K562 (cell line): ENCODE measurements at regions not wholly inside any gene's neighbourhood (a gene's known extent, or its start where the extent isn't known, plus 50 kb on each side); places are given as distances from the start of the nearest gene placed in this dataset.

Source experiments
- EP400 ChIP-seq: fragments of 450-650 bp; IDR thresholded peaks from 2 replicates; pipeline ENCODE4 v1.6.1; 2017; ENCODE audit warnings: antibody characterized with exemption, mild to moderate bottlenecking, moderate library complexity
- GABPB2 ChIP-seq: fragments of 250-450 bp; sonication (Bioruptor Pico); conservative IDR thresholded peaks from 2 replicates; pipeline ENCODE4 v1.5.1; 2021; ENCODE audit warnings: mild to moderate bottlenecking
- JUND ChIP-seq, 2 experiments: IDR thresholded peaks; 2 replicates in 1 of 2; 3 replicates in 1 of 2; pipeline ENCODE4 v1.6.1; 2011; ENCODE audit warnings: borderline replicate concordance in 2 of 2, low read depth in 2 of 2, low read length in 2 of 2, improper control_type of control experiment in 1 of 2, missing biosample characterization in 1 of 2, missing genetic modification characterization in 1 of 2, missing genetic modification reagents in 1 of 2
- MTA2 ChIP-seq: fragments of 450-650 bp; IDR thresholded peaks from 2 replicates; pipeline ENCODE4 v1.6.1; 2016; ENCODE audit warnings: low read depth
- NCOA1 ChIP-seq: fragments of 450-650 bp; IDR thresholded peaks from 2 replicates; pipeline ENCODE4 v1.6.1; 2016; ENCODE audit warnings: low read depth
- NR2F6 ChIP-seq: fragments of 450-650 bp; formaldehyde crosslinking; IDR thresholded peaks from 2 replicates; pipeline ENCODE4 v1.4.0; 2020; ENCODE audit warnings: mild to moderate bottlenecking
- RAD21 ChIP-seq, 2 experiments: fragments of 250-450 bp in 1 of 2; fragments of 450-650 bp in 1 of 2; sonication (Bioruptor Pico) in 1 of 2; formaldehyde crosslinking in 1 of 2; IDR thresholded peaks in 1 of 2; conservative IDR thresholded peaks in 1 of 2; 2 replicates each; pipeline versions ENCODE4 v1.4.0 to v1.8.0; 2020 to 2022; ENCODE audit warnings: mild to moderate bottlenecking in 2 of 2, moderate library complexity in 1 of 2
- TF ChIP-seq, protein P1 (sequence below): fragments of 450-650 bp; conservative IDR thresholded peaks from 2 replicates; pipeline ENCODE4 v1.6.1; 2016; ENCODE audit warnings: missing genetic modification characterization, low read depth, mild to moderate bottlenecking, control low read depth, missing compliant biosample characterization
- TF ChIP-seq, protein P2 (sequence below), 2 experiments: IDR thresholded peaks; 2 replicates each; pipeline ENCODE4 v1.6.1; 2011; ENCODE audit warnings: borderline replicate concordance in 1 of 2, control low read depth in 1 of 2, low read depth in 1 of 2, low read length in 1 of 2, mild to moderate bottlenecking in 1 of 2, mixed read lengths in 1 of 2, moderate library complexity in 1 of 2; ENCODE audit not compliant: insufficient read depth in 1 of 2, insufficient read length in 1 of 2, poor library complexity in 1 of 2, severe bottlenecking in 1 of 2; ENCODE audit errors: extremely low read depth in 1 of 2
- TF ChIP-seq, protein P3 (sequence below): sonication (generic); formaldehyde crosslinking; IDR thresholded peaks from 2 replicates; pipeline ENCODE4 v1.9.0; 2022; ENCODE audit warnings: mild to moderate bottlenecking, missing genetic modification reagents
- TF ChIP-seq, protein P4 (sequence below): fragments of 450-650 bp; formaldehyde crosslinking; IDR thresholded peaks from 2 replicates; pipeline ENCODE4 v1.4.0; 2020; ENCODE audit warnings: mild to moderate bottlenecking, moderate library complexity
- TF ChIP-seq, protein P5 (sequence below), 2 experiments: fragments of 450-650 bp; formaldehyde crosslinking in 1 of 2; IDR thresholded peaks; 2 replicates each; pipeline versions ENCODE4 v1.4.0 to v1.6.1; 2014 to 2020; ENCODE audit warnings: mild to moderate bottlenecking in 2 of 2, borderline replicate concordance in 1 of 2, low read depth in 1 of 2

DNA sequence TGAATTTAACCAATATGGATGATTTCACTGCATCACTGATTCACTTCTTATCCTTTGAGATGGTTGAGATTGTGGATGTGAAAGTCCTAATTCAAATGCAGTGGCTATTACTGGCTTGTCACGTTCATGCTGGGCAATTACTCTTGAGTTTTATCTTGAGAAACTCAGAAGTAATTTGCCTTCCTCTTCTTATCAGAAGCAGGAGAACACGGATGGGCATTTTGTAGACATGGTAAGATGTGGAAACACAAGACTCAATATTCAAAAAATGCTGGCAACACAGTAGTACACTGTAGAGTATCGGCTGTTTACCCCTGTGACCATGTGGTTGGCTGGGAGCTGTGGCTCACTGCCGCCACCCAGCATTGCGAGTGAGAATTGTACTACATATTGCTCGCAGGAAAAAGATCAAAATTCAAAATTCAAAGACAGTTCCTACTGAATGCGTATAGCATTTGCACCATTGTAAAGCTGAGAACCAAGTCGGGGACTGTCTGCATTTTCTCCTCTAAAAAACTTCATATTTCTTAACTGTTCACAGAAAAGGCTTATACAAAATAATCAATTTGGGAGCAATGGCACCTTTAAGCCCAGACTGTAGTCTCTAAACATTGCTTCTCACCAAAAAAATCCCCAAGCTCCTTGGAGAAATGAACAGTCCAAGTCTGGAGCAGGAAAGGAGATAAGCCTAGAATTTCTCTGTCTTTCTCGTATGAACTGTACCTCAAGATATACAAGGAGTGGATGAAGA, 61.9 kb upstream of the ELOVL5 start (continued):
- TF ChIP-seq MTA2, result no peak
- TF ChIP-seq, protein P1, sequence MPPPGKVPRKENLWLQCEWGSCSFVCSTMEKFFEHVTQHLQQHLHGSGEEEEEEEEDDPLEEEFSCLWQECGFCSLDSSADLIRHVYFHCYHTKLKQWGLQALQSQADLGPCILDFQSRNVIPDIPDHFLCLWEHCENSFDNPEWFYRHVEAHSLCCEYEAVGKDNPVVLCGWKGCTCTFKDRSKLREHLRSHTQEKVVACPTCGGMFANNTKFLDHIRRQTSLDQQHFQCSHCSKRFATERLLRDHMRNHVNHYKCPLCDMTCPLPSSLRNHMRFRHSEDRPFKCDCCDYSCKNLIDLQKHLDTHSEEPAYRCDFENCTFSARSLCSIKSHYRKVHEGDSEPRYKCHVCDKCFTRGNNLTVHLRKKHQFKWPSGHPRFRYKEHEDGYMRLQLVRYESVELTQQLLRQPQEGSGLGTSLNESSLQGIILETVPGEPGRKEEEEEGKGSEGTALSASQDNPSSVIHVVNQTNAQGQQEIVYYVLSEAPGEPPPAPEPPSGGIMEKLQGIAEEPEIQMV (tag), result no peak
- TF ChIP-seq GABPB2 (CRISPR knock-in tag), result no peak
- TF ChIP-seq JUND (IDR thresholded peaks at IDR 0.05; ENCODE audit: borderline replicate concordance, low read depth, low read length), result peak; percentile 47
- TF ChIP-seq JUND (tag; IDR thresholded peaks at IDR 0.05; ENCODE audit: borderline replicate concordance, low read depth, low read length), result no peak
- TF ChIP-seq NCOA1, result no peak
- no peak for TF ChIP-seq NR2F6
- TF ChIP-seq, protein P2, sequence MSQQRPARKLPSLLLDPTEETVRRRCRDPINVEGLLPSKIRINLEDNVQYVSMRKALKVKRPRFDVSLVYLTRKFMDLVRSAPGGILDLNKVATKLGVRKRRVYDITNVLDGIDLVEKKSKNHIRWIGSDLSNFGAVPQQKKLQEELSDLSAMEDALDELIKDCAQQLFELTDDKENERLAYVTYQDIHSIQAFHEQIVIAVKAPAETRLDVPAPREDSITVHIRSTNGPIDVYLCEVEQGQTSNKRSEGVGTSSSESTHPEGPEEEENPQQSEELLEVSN (IDR thresholded peaks at IDR 0.05; ENCODE audit: borderline replicate concordance in 1 of 2, extremely low read depth in 1 of 2, insufficient read depth in 1 of 2, insufficient read length in 1 of 2, low read depth in 1 of 2, low read length in 1 of 2, poor library complexity in 1 of 2, severe bottlenecking in 1 of 2), result peak in 1 of 2 experiments; percentile 49
- TF ChIP-seq RAD21 (CRISPR knock-in tag; conservative IDR thresholded peaks at IDR 0.05 in 1 of 2, IDR thresholded peaks at IDR 0.05 in 1 of 2), result peak; percentile 87 to 96
- TF ChIP-seq, protein P3, sequence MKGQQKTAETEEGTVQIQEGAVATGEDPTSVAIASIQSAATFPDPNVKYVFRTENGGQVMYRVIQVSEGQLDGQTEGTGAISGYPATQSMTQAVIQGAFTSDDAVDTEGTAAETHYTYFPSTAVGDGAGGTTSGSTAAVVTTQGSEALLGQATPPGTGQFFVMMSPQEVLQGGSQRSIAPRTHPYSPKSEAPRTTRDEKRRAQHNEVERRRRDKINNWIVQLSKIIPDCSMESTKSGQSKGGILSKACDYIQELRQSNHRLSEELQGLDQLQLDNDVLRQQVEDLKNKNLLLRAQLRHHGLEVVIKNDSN (CRISPR knock-in tag), result peak; percentile 68
- TF ChIP-seq, protein P4, sequence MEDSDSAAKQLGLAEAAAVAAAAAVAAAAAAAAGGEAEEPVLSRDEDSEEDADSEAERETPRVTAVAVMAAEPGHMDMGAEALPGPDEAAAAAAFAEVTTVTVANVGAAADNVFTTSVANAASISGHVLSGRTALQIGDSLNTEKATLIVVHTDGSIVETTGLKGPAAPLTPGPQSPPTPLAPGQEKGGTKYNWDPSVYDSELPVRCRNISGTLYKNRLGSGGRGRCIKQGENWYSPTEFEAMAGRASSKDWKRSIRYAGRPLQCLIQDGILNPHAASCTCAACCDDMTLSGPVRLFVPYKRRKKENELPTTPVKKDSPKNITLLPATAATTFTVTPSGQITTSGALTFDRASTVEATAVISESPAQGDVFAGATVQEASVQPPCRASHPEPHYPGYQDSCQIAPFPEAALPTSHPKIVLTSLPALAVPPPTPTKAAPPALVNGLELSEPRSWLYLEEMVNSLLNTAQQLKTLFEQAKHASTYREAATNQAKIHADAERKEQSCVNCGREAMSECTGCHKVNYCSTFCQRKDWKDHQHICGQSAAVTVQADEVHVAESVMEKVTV, result peak; percentile 77
- TF ChIP-seq EP400, result peak; percentile 58
- TF ChIP-seq, protein P5, sequence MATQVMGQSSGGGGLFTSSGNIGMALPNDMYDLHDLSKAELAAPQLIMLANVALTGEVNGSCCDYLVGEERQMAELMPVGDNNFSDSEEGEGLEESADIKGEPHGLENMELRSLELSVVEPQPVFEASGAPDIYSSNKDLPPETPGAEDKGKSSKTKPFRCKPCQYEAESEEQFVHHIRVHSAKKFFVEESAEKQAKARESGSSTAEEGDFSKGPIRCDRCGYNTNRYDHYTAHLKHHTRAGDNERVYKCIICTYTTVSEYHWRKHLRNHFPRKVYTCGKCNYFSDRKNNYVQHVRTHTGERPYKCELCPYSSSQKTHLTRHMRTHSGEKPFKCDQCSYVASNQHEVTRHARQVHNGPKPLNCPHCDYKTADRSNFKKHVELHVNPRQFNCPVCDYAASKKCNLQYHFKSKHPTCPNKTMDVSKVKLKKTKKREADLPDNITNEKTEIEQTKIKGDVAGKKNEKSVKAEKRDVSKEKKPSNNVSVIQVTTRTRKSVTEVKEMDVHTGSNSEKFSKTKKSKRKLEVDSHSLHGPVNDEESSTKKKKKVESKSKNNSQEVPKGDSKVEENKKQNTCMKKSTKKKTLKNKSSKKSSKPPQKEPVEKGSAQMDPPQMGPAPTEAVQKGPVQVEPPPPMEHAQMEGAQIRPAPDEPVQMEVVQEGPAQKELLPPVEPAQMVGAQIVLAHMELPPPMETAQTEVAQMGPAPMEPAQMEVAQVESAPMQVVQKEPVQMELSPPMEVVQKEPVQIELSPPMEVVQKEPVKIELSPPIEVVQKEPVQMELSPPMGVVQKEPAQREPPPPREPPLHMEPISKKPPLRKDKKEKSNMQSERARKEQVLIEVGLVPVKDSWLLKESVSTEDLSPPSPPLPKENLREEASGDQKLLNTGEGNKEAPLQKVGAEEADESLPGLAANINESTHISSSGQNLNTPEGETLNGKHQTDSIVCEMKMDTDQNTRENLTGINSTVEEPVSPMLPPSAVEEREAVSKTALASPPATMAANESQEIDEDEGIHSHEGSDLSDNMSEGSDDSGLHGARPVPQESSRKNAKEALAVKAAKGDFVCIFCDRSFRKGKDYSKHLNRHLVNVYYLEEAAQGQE (IDR thresholded peaks at IDR 0.05; ENCODE audit: borderline replicate concordance), result peak; percentile 89
- TF ChIP-seq, protein P5 (CRISPR knock-in tag; IDR thresholded peaks at IDR 0.05; ENCODE audit: low read depth), result no peak
